ENCODE measurements at regions not wholly inside any gene's neighbourhood (a gene's known extent, or its start where the extent isn't known, plus 50 kb on each side); places are given as distances from the start of the nearest gene placed in this dataset.

DNA sequence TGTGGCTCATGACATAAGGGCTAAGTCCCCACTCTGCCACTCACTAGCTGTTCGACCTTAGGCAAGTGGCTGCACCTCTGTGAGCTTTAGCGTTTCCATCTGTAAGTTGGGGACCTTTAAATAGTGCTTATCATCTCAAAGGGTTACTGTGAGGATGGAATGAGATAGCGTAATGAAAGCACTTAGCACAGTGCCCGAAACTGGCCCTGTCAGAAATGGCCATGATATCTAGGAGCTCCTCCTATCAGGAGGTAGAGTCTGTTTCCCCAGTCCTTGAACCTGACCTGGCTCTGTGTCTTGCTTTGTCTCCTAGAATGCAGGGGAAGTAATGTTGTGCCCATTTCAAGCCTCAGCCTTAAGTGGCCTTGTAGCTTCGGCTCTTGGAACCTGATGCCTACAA lies 211.0 kb downstream of the RBM19 start:
- Histone ChIP-seq H3K27ac (no peak overlapping the region), H3K4me3 (no peak overlapping the region), H3K36me3 (no peaks in the 10 kb centered on the region), H3K27me3 (peaks cover 0 to 16% (median 0%) of the 10 kb centered on the region in 3 donors), H3K9me3 (peaks cover 0 to 5% (median 3%) of the 10 kb centered on the region in 4 donors), H3K4me1 (no peaks in the 10 kb centered on the region)
- 82 to 86% methylated on average over 5 of the region's 5 CpGs for WGBS, 2 donors
- intact Hi-C loops (cut with DNase I) = no loop called here
- TF ChIP-seq EP300 (IDR thresholded peaks at IDR 0.05) = no peak
- TF ChIP-seq, protein P1, sequence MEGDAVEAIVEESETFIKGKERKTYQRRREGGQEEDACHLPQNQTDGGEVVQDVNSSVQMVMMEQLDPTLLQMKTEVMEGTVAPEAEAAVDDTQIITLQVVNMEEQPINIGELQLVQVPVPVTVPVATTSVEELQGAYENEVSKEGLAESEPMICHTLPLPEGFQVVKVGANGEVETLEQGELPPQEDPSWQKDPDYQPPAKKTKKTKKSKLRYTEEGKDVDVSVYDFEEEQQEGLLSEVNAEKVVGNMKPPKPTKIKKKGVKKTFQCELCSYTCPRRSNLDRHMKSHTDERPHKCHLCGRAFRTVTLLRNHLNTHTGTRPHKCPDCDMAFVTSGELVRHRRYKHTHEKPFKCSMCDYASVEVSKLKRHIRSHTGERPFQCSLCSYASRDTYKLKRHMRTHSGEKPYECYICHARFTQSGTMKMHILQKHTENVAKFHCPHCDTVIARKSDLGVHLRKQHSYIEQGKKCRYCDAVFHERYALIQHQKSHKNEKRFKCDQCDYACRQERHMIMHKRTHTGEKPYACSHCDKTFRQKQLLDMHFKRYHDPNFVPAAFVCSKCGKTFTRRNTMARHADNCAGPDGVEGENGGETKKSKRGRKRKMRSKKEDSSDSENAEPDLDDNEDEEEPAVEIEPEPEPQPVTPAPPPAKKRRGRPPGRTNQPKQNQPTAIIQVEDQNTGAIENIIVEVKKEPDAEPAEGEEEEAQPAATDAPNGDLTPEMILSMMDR (IDR thresholded peaks at IDR 0.05) = no peak
- TF ChIP-seq POLR2A (IDR thresholded peaks at IDR 0.05) = no peak
- no peak for TF ChIP-seq POLR2AphosphoS5 (IDR thresholded peaks at IDR 0.05)
- DNase-seq = no peak

DNA sequence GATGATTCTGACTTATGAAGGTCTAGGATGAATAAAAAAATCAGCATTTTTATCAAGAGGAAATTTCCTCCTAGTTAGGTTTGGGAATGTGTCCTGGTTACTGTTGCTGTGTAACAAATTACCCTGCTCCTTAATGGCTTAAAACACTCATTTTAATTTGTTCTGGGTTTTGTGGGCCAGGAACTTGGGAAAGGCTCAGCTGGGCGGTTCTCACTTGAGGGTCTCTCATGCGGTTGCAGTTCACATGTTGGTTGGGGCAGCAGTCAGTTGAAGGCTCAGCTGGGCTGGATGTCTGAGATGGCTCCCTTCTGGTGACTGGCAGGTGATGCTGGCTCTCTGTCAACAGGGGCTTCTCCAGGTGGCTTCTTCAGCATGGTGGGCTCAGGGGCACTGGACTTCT lies 214.6 kb downstream of the RBM19 start:
- no peak for DNase-seq
- Histone ChIP-seq H3K27me3 (peaks cover 0 to 20% (median 0%) of the 10 kb centered on the region in 3 donors), H3K27ac (no peak overlapping the region), H3K9me3 (peaks cover 0 to 5% (median 3%) of the 10 kb centered on the region in 4 donors), H3K4me1 (no peaks in the 10 kb centered on the region), H3K4me3 (no peak overlapping the region), H3K36me3 (no peaks in the 10 kb centered on the region)
- TF ChIP-seq, protein P1 (IDR thresholded peaks at IDR 0.05) = no peak
- no peak for TF ChIP-seq POLR2AphosphoS5 (IDR thresholded peaks at IDR 0.05)
- TF ChIP-seq POLR2A (IDR thresholded peaks at IDR 0.05) = no peak
- TF ChIP-seq EP300 (IDR thresholded peaks at IDR 0.05) = no peak
- WGBS, 2 donors = 87 to 89% methylated on average over 2 of the region's 2 CpGs
- intact Hi-C loops (cut with DNase I) = no loop called here

DNA sequence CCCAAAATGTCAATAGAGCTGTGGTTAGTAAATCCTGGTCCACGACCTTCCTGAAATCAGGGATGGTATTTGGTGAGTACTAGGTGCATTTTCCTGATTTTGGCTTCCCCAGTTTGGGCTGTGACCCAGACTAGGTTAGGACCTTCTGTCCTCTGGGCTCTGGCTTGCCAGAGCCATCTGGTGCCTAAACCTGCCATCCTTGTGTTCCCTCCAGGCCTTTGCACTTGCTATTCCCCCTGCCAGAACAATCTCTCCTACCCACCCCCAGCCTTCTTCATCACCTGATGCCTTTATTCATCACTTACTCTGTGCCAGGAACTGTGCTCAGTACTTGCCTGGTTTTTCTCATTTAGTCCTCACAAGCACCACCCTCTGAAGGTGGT lies 216.7 kb downstream of the RBM19 start:
- Histone ChIP-seq H3K4me1 (no peaks in the 10 kb centered on the region), H3K4me3 (no peak overlapping the region), H3K9me3 (peaks cover 0 to 5% (median 3%) of the 10 kb centered on the region in 4 donors), H3K27ac (no peak overlapping the region), H3K36me3 (no peaks in the 10 kb centered on the region), H3K27me3 (peaks cover 0 to 15% (median 0%) of the 10 kb centered on the region in 3 donors)
- no peak for TF ChIP-seq POLR2AphosphoS5 (IDR thresholded peaks at IDR 0.05)
- TF ChIP-seq EP300 (IDR thresholded peaks at IDR 0.05) = no peak
- TF ChIP-seq, protein P1 (IDR thresholded peaks at IDR 0.05) = no peak
- no peak for TF ChIP-seq POLR2A (IDR thresholded peaks at IDR 0.05)
- DNase-seq = no peak
- intact Hi-C loops (cut with DNase I) = no loop called here
- WGBS, 2 donors = 0 to 47% methylated on average over 1 of the region's 1 CpG

DNA sequence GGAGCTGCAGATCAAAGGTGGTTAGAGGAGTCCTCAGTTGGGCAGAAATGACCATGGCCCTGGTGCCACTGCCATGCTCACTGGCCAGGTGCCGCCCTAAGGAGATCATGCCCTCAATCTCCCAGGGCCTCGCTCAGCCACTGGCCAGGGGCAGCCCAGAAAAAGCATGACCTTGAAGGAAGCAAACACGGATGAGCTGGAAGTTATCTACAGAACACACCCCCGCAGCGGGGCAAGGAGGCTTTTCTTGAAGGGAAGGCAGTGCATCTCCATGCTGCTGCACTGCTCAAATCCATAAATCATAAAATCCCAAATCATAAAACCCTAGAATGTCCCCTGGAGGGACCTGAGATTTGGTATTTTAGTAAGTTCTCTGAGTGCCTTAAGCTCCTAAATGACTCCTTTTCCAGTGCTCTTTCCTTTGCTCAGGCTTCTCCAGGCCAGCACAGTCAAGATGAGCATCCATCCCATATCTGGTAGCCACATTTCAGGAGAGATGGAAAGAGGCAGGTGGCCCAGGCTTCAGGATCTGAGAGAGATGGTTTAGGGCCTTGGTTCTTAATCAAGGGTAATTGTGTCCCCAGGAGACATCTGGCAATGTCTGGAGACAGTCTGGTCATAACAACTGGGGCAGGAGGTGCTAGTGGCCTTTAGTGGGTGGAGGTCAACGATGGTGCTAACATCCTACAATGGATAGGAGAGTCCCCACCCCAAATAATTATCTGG lies 217.3 kb downstream of the RBM19 start:
- peaks cover 0 to 5% (median 3%) of the 10 kb centered on the region in 4 donors for H3K9me3 ChIP-seq
- TF ChIP-seq POLR2AphosphoS5 (IDR thresholded peaks at IDR 0.05) (no peak), POLR2A (IDR thresholded peaks at IDR 0.05) (no peak), EP300 (IDR thresholded peaks at IDR 0.05) (no peak)
- TF ChIP-seq, protein P1 (IDR thresholded peaks at IDR 0.05) = no peak
- intact Hi-C loops (cut with DNase I) = no loop called here
- peaks cover 0 to 15% (median 0%) of the 10 kb centered on the region in 3 donors for H3K27me3 ChIP-seq
- no peak overlapping the region for H3K4me3 ChIP-seq
- DNase-seq = no peak
- H3K27ac ChIP-seq = no peak overlapping the region
- WGBS, 2 donors = 43 to 61% methylated on average over 6 of the region's 6 CpGs
- H3K36me3 ChIP-seq = no peaks in the 10 kb centered on the region
- H3K4me1 ChIP-seq = no peaks in the 10 kb centered on the region

Data from sigmoid colon (tissue), 6 donors.